ENCODE measurements at regions not wholly inside any gene's neighbourhood (a gene's known extent, or its start where the extent isn't known, plus 50 kb on each side); places are given as distances from the start of the nearest gene placed in this dataset.

GRCh38 chr13:103405297-103405696, 339.1 kb upstream of the SLC10A2 start:
- TF ChIP-seq CEBPB (IDR thresholded peaks at IDR 0.05) (no peak), TCF12 (IDR thresholded peaks at IDR 0.05; ENCODE audit: low read depth) (no peak), RAD21 (IDR thresholded peaks at IDR 0.05; ENCODE audit: low read depth) (no peak), USF1 (IDR thresholded peaks at IDR 0.05) (no peak), NFIC (IDR thresholded peaks at IDR 0.05) (no peak), REST (IDR thresholded peaks at IDR 0.05; ENCODE audit: low read depth) (no peak), FOXM1 (IDR thresholded peaks at IDR 0.05; ENCODE audit: borderline replicate concordance, low read depth) (no peak), YY1 (IDR thresholded peaks at IDR 0.05; ENCODE audit: low read depth) (no peak), TAF1 (IDR thresholded peaks at IDR 0.05; ENCODE audit: low read depth) (no peak), CREB1 (IDR thresholded peaks at IDR 0.05; ENCODE audit: low read depth) (no peak), ZBTB7A (IDR thresholded peaks at IDR 0.05; ENCODE audit: low read depth) (no peak), TEAD4 (IDR thresholded peaks at IDR 0.05) (no peak), MAX (IDR thresholded peaks at IDR 0.05) (no peak), EP300 (IDR thresholded peaks at IDR 0.05; ENCODE audit: borderline replicate concordance) (no peak), EGR1 (IDR thresholded peaks at IDR 0.05) (no peak)

GRCh38 chr13:103403814-103404213, 337.6 kb upstream of the SLC10A2 start:
- TF ChIP-seq TEAD4 (IDR thresholded peaks at IDR 0.05) (no peak), EGR1 (IDR thresholded peaks at IDR 0.05) (no peak), TAF1 (IDR thresholded peaks at IDR 0.05; ENCODE audit: low read depth) (no peak), EP300 (IDR thresholded peaks at IDR 0.05; ENCODE audit: borderline replicate concordance) (no peak), MAX (IDR thresholded peaks at IDR 0.05) (no peak), USF1 (IDR thresholded peaks at IDR 0.05) (no peak), NFIC (IDR thresholded peaks at IDR 0.05) (no peak), REST (IDR thresholded peaks at IDR 0.05; ENCODE audit: low read depth) (no peak), CEBPB (IDR thresholded peaks at IDR 0.05) (no peak), RAD21 (IDR thresholded peaks at IDR 0.05; ENCODE audit: low read depth) (no peak), ZBTB7A (IDR thresholded peaks at IDR 0.05; ENCODE audit: low read depth) (no peak), FOXM1 (IDR thresholded peaks at IDR 0.05; ENCODE audit: borderline replicate concordance, low read depth) (no peak), TCF12 (IDR thresholded peaks at IDR 0.05; ENCODE audit: low read depth) (no peak), CREB1 (IDR thresholded peaks at IDR 0.05; ENCODE audit: low read depth) (no peak), YY1 (IDR thresholded peaks at IDR 0.05; ENCODE audit: low read depth) (no peak)

- TF ChIP-seq EGR1 (IDR thresholded peaks at IDR 0.05), result no peak
- no peak for TF ChIP-seq TCF12 (IDR thresholded peaks at IDR 0.05; ENCODE audit: low read depth)
- TF ChIP-seq CREB1 (IDR thresholded peaks at IDR 0.05; ENCODE audit: low read depth), result no peak
- no peak for TF ChIP-seq EP300 (IDR thresholded peaks at IDR 0.05; ENCODE audit: borderline replicate concordance)
- TF ChIP-seq ZBTB7A (IDR thresholded peaks at IDR 0.05; ENCODE audit: low read depth), result no peak
- no peak for TF ChIP-seq NFIC (IDR thresholded peaks at IDR 0.05)
- no peak for TF ChIP-seq CEBPB (IDR thresholded peaks at IDR 0.05)
- no peak for TF ChIP-seq TEAD4 (IDR thresholded peaks at IDR 0.05)
- TF ChIP-seq TAF1 (IDR thresholded peaks at IDR 0.05; ENCODE audit: low read depth), result no peak
- TF ChIP-seq YY1 (IDR thresholded peaks at IDR 0.05; ENCODE audit: low read depth), result no peak
- TF ChIP-seq REST (IDR thresholded peaks at IDR 0.05; ENCODE audit: low read depth), result no peak
- TF ChIP-seq FOXM1 (IDR thresholded peaks at IDR 0.05; ENCODE audit: borderline replicate concordance, low read depth), result no peak
- no peak for TF ChIP-seq RAD21 (IDR thresholded peaks at IDR 0.05; ENCODE audit: low read depth)
Observed at GRCh38 chr13:103403148-103403740, 337.0 kb upstream of the SLC10A2 start.

GRCh38 chr13:103395139-103395538, 328.9 kb upstream of the SLC10A2 start:
- no peak for TF ChIP-seq EP300 (IDR thresholded peaks at IDR 0.05; ENCODE audit: borderline replicate concordance)
- TF ChIP-seq NFIC (IDR thresholded peaks at IDR 0.05), result no peak
- no peak for TF ChIP-seq FOXM1 (IDR thresholded peaks at IDR 0.05; ENCODE audit: borderline replicate concordance, low read depth)
- no peak for TF ChIP-seq TCF12 (IDR thresholded peaks at IDR 0.05; ENCODE audit: low read depth)
- TF ChIP-seq EGR1 (IDR thresholded peaks at IDR 0.05), result no peak
- TF ChIP-seq CREB1 (IDR thresholded peaks at IDR 0.05; ENCODE audit: low read depth), result no peak
- no peak for TF ChIP-seq USF1 (IDR thresholded peaks at IDR 0.05)
- no peak for TF ChIP-seq YY1 (IDR thresholded peaks at IDR 0.05; ENCODE audit: low read depth)
- no peak for TF ChIP-seq RAD21 (IDR thresholded peaks at IDR 0.05; ENCODE audit: low read depth)
- no peak for TF ChIP-seq TEAD4 (IDR thresholded peaks at IDR 0.05)
- TF ChIP-seq TAF1 (IDR thresholded peaks at IDR 0.05; ENCODE audit: low read depth), result no peak
- no peak for TF ChIP-seq MAX (IDR thresholded peaks at IDR 0.05)
- TF ChIP-seq REST (IDR thresholded peaks at IDR 0.05; ENCODE audit: low read depth), result no peak
- no peak for TF ChIP-seq ZBTB7A (IDR thresholded peaks at IDR 0.05; ENCODE audit: low read depth)
- TF ChIP-seq CEBPB (IDR thresholded peaks at IDR 0.05), result no peak
